GM23338 (cell line): ENCODE measurements at regions not wholly inside any gene's neighbourhood (a gene's known extent, or its start where the extent isn't known, plus 50 kb on each side); places are given as distances from the start of the nearest gene placed in this dataset.
A peak's percentile ranks its signal among the peaks of the same experiment; 100 is the strongest.

Experiments
- ATAC-seq: fragments of 200-7000 bp; cut with Tn5 transposase; 3 replicates; pipeline ENCODE4 v1.9.1; 2020
- DNase-seq: peaks from one replicate; pipeline ENCODE4 v3.0.0-alpha.2; 2015; ENCODE audit warnings: low spot score
- H2AFZ ChIP-seq: fragments of 200-600 bp; sonication (generic); 2 replicates; pipeline ENCODE4 v1.8.0; 2016; ENCODE audit warnings: antibody characterized with exemption, mild to moderate bottlenecking, moderate library complexity
- H3F3A ChIP-seq: fragments of 200-600 bp; sonication (generic); replicated peaks from 2 replicates; pipeline ENCODE4 v1.8.0; 2017; ENCODE audit warnings: antibody characterized with exemption, mixed run types, low read depth
- H3K27ac ChIP-seq: fragments of 200-600 bp; sonication (generic); 2 replicates; pipeline ENCODE4 v1.6.1; 2016; ENCODE audit warnings: low read depth
- H3K27me3 ChIP-seq: fragments of 200-600 bp; sonication (generic); 2 replicates; pipeline ENCODE4 v1.8.0; 2016; ENCODE audit warnings: mild to moderate bottlenecking, mixed run types, moderate library complexity; ENCODE audit not compliant: insufficient read depth
- H3K36me3 ChIP-seq: fragments of 200-600 bp; sonication (generic); 2 replicates; pipeline ENCODE4 v1.8.0; 2016; ENCODE audit warnings: mild to moderate bottlenecking; ENCODE audit not compliant: insufficient read depth
- H3K4me1 ChIP-seq: fragments of 200-600 bp; sonication (generic); 2 replicates; pipeline ENCODE4 v1.8.0; 2016; ENCODE audit warnings: mild to moderate bottlenecking, moderate library complexity; ENCODE audit not compliant: insufficient read depth
- H3K4me2 ChIP-seq: fragments of 200-600 bp; sonication (generic); 2 replicates; pipeline ENCODE4 v1.7.1; 2017; ENCODE audit warnings: mixed run types
- H3K4me3 ChIP-seq: fragments of 200-600 bp; sonication (generic); 2 replicates; pipeline ENCODE4 v1.6.1; 2016; ENCODE audit warnings: mixed run types
- H3K79me2 ChIP-seq: fragments of 200-600 bp; sonication (generic); replicated peaks from 2 replicates; pipeline ENCODE4 v1.8.0; 2017; ENCODE audit warnings: mild to moderate bottlenecking; ENCODE audit not compliant: insufficient read depth
- H3K9me2 ChIP-seq: fragments of 200-600 bp; sonication (generic); 2 replicates; pipeline ENCODE4 v1.8.0; 2017; ENCODE audit not compliant: insufficient read depth
- H4K20me1 ChIP-seq: fragments of 200-600 bp; sonication (generic); replicated peaks from 2 replicates; pipeline ENCODE4 v1.8.0; 2017; ENCODE audit warnings: mild to moderate bottlenecking; ENCODE audit not compliant: insufficient read depth
- H3K27ac Mint-ChIP-seq: 2 replicates; pipeline ENCODE4 v1.8.0; 2020; ENCODE audit warnings: inconsistent platforms, mild to moderate bottlenecking, moderate library complexity, mixed read lengths
- H3K27me3 Mint-ChIP-seq: 3 replicates; pipeline ENCODE4 v1.8.0; 2022; ENCODE audit warnings: low read depth, mild to moderate bottlenecking, moderate library complexity, mixed read lengths, inconsistent platforms; ENCODE audit not compliant: insufficient read depth, poor library complexity
- H3K36me3 Mint-ChIP-seq: 3 replicates; pipeline ENCODE4 v1.8.0; 2021; ENCODE audit warnings: low read depth, mild to moderate bottlenecking, inconsistent platforms, moderate library complexity, mixed read lengths
- H3K4me1 Mint-ChIP-seq: 3 replicates; pipeline ENCODE4 v1.8.0; 2020; ENCODE audit warnings: mild to moderate bottlenecking, inconsistent platforms, mixed read lengths
- H3K4me3 Mint-ChIP-seq: 3 replicates; pipeline ENCODE4 v1.8.0; 2021; ENCODE audit warnings: moderate library complexity, mild to moderate bottlenecking, inconsistent platforms, mixed read lengths
- H3K9me3 Mint-ChIP-seq: 3 replicates; pipeline ENCODE4 v1.8.0; 2020; ENCODE audit warnings: moderate library complexity, mild to moderate bottlenecking, inconsistent platforms, mixed read lengths
- CREB1 ChIP-seq: fragments of 250-450 bp; sonication (Bioruptor Pico); IDR thresholded peaks from 2 replicates; pipeline ENCODE4 v1.5.0; 2020; ENCODE audit warnings: low read depth, mild to moderate bottlenecking, moderate library complexity
- EZH2 ChIP-seq: fragments of 200-600 bp; sonication (generic); IDR thresholded peaks from one replicate; pipeline ENCODE4 v1.8.0; 2017; ENCODE audit warnings: antibody characterized with exemption, mild to moderate bottlenecking, low read depth; ENCODE audit not compliant: unreplicated experiment
- EZH2phosphoT487 ChIP-seq: fragments of 200-600 bp; sonication (generic); IDR thresholded peaks from one replicate; pipeline ENCODE4 v1.8.1; 2018; ENCODE audit warnings: antibody characterized with exemption; ENCODE audit not compliant: unreplicated experiment
- NANOG ChIP-seq: IDR thresholded peaks from 2 replicates; pipeline ENCODE4 v1.6.1; 2016; ENCODE audit warnings: antibody characterized with exemption, borderline replicate concordance
- POLR2AphosphoS5 ChIP-seq: IDR thresholded peaks from 2 replicates; pipeline ENCODE4 v1.6.1; 2016; ENCODE audit warnings: antibody characterized with exemption, low read depth
- STAT1 ChIP-seq: IDR thresholded peaks from one replicate; pipeline ENCODE4 v1.6.1; 2016; ENCODE audit warnings: antibody characterized with exemption; ENCODE audit not compliant: unreplicated experiment
- ZNF114 ChIP-seq: fragments of 250-450 bp; sonication (Bioruptor Pico); IDR thresholded peaks from 2 replicates; pipeline ENCODE4 v1.5.0; 2020; ENCODE audit warnings: mild to moderate bottlenecking, moderate library complexity
- ZNF331 ChIP-seq: fragments of 250-450 bp; sonication (Bioruptor Pico); IDR thresholded peaks from 2 replicates; pipeline ENCODE4 v1.5.0; 2020; ENCODE audit warnings: low read depth, mild to moderate bottlenecking, moderate library complexity
- ZNF462 ChIP-seq: fragments of 250-450 bp; sonication (Bioruptor Pico); IDR thresholded peaks from 2 replicates; pipeline ENCODE4 v1.5.0; 2020; ENCODE audit warnings: mild to moderate bottlenecking, moderate library complexity
- TF ChIP-seq, protein P1 (sequence below): IDR thresholded peaks from 2 replicates; pipeline ENCODE4 v1.6.1; 2016; ENCODE audit warnings: antibody characterized with exemption
- TF ChIP-seq, protein P2 (sequence below), 2 experiments: fragments of 200-600 bp in 1 of 2; sonication (generic) in 1 of 2; conservative IDR thresholded peaks; 2 replicates each; pipeline versions ENCODE4 v1.5.1 to v1.6.1; 2016 to 2017; ENCODE audit warnings: antibody characterized with exemption in 2 of 2, low read depth in 2 of 2, mild to moderate bottlenecking in 2 of 2, moderate library complexity in 1 of 2

- no peak for TF ChIP-seq ZNF462 (CRISPR knock-in tag)
Observed at GRCh38 chr5:124910354-124911016, 164.0 kb upstream of the ZNF608 start (continued).

GRCh38 chr5:124912638-124913328 is 166.3 kb upstream of the ZNF608 start:
- Histone ChIP-seq H3K4me2 (no peak overlapping the region), H3K27me3 (no peaks in the 10 kb centered on the region), H3K79me2 (no peaks in the 10 kb centered on the region), H4K20me1 (no peaks in the 10 kb centered on the region), H3K9me2 (peaks cover 9% of the 10 kb centered on the region; the same call in 1 of the 2 replicates), H3F3A (no peaks in the 10 kb centered on the region), H3K27ac (no peak overlapping the region), H2AFZ (peak overlapping the region; percentile 38; the same call in 1 of the 2 replicates), H3K4me1 (no peaks in the 10 kb centered on the region), H3K4me3 (no peak overlapping the region), H3K36me3 (peaks cover 4% of the 10 kb centered on the region; the same call in 1 of the 2 replicates)
- Mint-ChIP-seq H3K36me3 (peaks cover 5% of the 10 kb centered on the region; the same call in 2 of the 3 replicates), H3K9me3 (peaks cover 4% of the 10 kb centered on the region; the same call in 1 of the 3 replicates), H3K27ac (no peak overlapping the region), H3K4me1 (peaks cover 13% of the 10 kb centered on the region; the same call in 2 of the 3 replicates), H3K27me3 (peaks cover 5% of the 10 kb centered on the region), H3K4me3 (no peak overlapping the region)
- ATAC-seq = no peak
- no peak for DNase-seq
- TF ChIP-seq EZH2 (no peak), ZNF114 (CRISPR knock-in tag) (no peak), POLR2AphosphoS5 (no peak), NANOG (no peak), ZNF331 (CRISPR knock-in tag) (no peak), EZH2phosphoT487 (no peak), CREB1 (CRISPR knock-in tag) (no peak), STAT1 (no peak)
- TF ChIP-seq, protein P1, sequence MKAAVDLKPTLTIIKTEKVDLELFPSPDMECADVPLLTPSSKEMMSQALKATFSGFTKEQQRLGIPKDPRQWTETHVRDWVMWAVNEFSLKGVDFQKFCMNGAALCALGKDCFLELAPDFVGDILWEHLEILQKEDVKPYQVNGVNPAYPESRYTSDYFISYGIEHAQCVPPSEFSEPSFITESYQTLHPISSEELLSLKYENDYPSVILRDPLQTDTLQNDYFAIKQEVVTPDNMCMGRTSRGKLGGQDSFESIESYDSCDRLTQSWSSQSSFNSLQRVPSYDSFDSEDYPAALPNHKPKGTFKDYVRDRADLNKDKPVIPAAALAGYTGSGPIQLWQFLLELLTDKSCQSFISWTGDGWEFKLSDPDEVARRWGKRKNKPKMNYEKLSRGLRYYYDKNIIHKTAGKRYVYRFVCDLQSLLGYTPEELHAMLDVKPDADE = no peak
- TF ChIP-seq, protein P2, sequence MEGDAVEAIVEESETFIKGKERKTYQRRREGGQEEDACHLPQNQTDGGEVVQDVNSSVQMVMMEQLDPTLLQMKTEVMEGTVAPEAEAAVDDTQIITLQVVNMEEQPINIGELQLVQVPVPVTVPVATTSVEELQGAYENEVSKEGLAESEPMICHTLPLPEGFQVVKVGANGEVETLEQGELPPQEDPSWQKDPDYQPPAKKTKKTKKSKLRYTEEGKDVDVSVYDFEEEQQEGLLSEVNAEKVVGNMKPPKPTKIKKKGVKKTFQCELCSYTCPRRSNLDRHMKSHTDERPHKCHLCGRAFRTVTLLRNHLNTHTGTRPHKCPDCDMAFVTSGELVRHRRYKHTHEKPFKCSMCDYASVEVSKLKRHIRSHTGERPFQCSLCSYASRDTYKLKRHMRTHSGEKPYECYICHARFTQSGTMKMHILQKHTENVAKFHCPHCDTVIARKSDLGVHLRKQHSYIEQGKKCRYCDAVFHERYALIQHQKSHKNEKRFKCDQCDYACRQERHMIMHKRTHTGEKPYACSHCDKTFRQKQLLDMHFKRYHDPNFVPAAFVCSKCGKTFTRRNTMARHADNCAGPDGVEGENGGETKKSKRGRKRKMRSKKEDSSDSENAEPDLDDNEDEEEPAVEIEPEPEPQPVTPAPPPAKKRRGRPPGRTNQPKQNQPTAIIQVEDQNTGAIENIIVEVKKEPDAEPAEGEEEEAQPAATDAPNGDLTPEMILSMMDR (conservative IDR thresholded peaks at IDR 0.05; ENCODE audit: low read depth in 2 of 2) = no peak; a peak in 1 of 4 replicates
